SW 1271 (cell line): ENCODE measurements at regions not wholly inside any gene's neighbourhood (a gene's known extent, or its start where the extent isn't known, plus 50 kb on each side); places are given as distances from the start of the nearest gene placed in this dataset.
"Not testable (repeated sequence)": the region's sequence is repeated elsewhere in the genome, so short reads cannot be mapped to it uniquely, and the experiment has no call there.

Experiments used
- DNase-seq, 2 experiments: peaks; one replicate each; lab custom pipeline; 2025; lab: John Stamatoyannopoulos, UW

GRCh38 chr6:90719321-90720195, 132.7 kb upstream of the MAP3K7 start:
- DNase-seq = no peak

- no peak for DNase-seq
These were observed 129.5 kb upstream of the MAP3K7 start for GRCh38 chr6:90716376-90716775.

GRCh38 chr6:90715093-90715655, 128.3 kb upstream of the MAP3K7 start:
- DNase-seq = no peak

- DNase-seq = no peak
These were observed 127.4 kb upstream of the MAP3K7 start for GRCh38 chr6:90714319-90714718.

GRCh38 chr6:90712114-90712513, 125.2 kb upstream of the MAP3K7 start:
- no peak for DNase-seq

GRCh38 chr6:90709431-90709996, 122.6 kb upstream of the MAP3K7 start:
- DNase-seq = no peak

GRCh38 chr6:90708206-90708737, 121.4 kb upstream of the MAP3K7 start:
- DNase-seq = no peak

GRCh38 chr6:90707246-90707645, 120.4 kb upstream of the MAP3K7 start:
- DNase-seq = no peak

GRCh38 chr6:90703336-90703735, 116.5 kb upstream of the MAP3K7 start:
- DNase-seq = no peak

GRCh38 chr6:90701926-90702325, 115.1 kb upstream of the MAP3K7 start:
- DNase-seq = no peak

GRCh38 chr6:90701146-90701781, 114.4 kb upstream of the MAP3K7 start:
- no peak for DNase-seq

GRCh38 chr6:90695316-90695715, 108.4 kb upstream of the MAP3K7 start:
- DNase-seq = no peak

- no peak for DNase-seq
These were observed 107.9 kb upstream of the MAP3K7 start for GRCh38 chr6:90694802-90695201.

- DNase-seq = no peak
These were observed 105.0 kb upstream of the MAP3K7 start for GRCh38 chr6:90691823-90692222.

GRCh38 chr6:90689172-90689571, 102.3 kb upstream of the MAP3K7 start:
- no peak for DNase-seq

GRCh38 chr6:90687775-90688380, 101.0 kb upstream of the MAP3K7 start:
- no peak for DNase-seq

GRCh38 chr6:90681863-90682262, 95.0 kb upstream of the MAP3K7 start:
- no peak for DNase-seq

GRCh38 chr6:90678049-90678779, 91.3 kb upstream of the MAP3K7 start:
- no peak for DNase-seq

GRCh38 chr6:90677440-90677839, 90.6 kb upstream of the MAP3K7 start:
- DNase-seq = no peak

GRCh38 chr6:90676516-90677300, 89.8 kb upstream of the MAP3K7 start:
- no peak for DNase-seq

- not testable (repeated sequence) for DNase-seq
These were observed 88.2 kb upstream of the MAP3K7 start for GRCh38 chr6:90675107-90675506.
